Activated naive CD8-positive, alpha-beta T cell treated with anti-CD3 and anti-CD28 coated beads, Interleukin-2, amount 50 U/mL, for 24 hours (primary cell): ENCODE measurements at regions not wholly inside any gene's neighbourhood (a gene's known extent, or its start where the extent isn't known, plus 50 kb on each side); places are given as distances from the start of the nearest gene placed in this dataset.

Source experiments
- ATAC-seq: fragments of 150-1000 bp; cut with Tn5 transposase; one replicate; pipeline ENCODE4 v1.10.0; 2021
- DNase-seq: peaks from one replicate; pipeline ENCODE4 v3.0.0; 2021
- H3K27ac Mint-ChIP-seq: one replicate; pipeline ENCODE4 v1.8.0; 2021; ENCODE audit warnings: mild to moderate bottlenecking, mixed read lengths
- H3K27me3 Mint-ChIP-seq: one replicate; pipeline ENCODE4 v1.8.0; 2021; ENCODE audit warnings: mixed read lengths
- H3K36me3 Mint-ChIP-seq: one replicate; pipeline ENCODE4 v1.8.0; 2021; ENCODE audit warnings: low read depth, mixed read lengths
- H3K4me1 Mint-ChIP-seq: one replicate; pipeline ENCODE4 v1.8.0; 2021; ENCODE audit warnings: mixed read lengths
- H3K4me3 Mint-ChIP-seq: one replicate; pipeline ENCODE4 v1.8.0; 2021; ENCODE audit warnings: mild to moderate bottlenecking, moderate library complexity, mixed read lengths
- H3K9me3 Mint-ChIP-seq: one replicate; pipeline ENCODE4 v1.8.0; 2021; ENCODE audit warnings: mixed read lengths

DNA sequence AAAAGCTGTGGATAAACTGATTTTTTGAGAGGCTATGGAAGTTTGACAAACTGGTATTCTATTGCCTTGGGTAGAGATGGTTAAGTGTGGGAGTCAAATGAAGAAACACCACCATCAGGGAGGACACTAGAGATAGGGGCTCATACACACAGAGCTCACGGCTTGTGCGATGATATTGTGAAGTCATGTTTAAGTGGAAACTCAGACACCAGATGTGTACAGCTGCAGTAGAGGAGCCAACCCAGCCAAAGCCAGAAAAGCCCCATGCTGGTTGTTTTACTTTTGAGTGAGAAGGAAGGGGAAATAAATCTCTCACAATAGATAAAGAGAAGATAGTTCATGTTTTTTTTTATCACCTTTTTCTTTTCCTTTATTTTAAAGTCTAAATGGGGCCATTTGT lies 377.7 kb downstream of the DMRT2 start:
- H3K4me1 Mint-ChIP-seq, result no peaks in the 10 kb centered on the region
- DNase-seq, result no peak
- H3K4me3 Mint-ChIP-seq, result no peak overlapping the region
- no peak for ATAC-seq
- H3K27ac Mint-ChIP-seq, result no peak overlapping the region
- peaks cover 6% of the 10 kb centered on the region for H3K9me3 Mint-ChIP-seq
- H3K36me3 Mint-ChIP-seq, result no peaks in the 10 kb centered on the region
- H3K27me3 Mint-ChIP-seq, result peaks cover 2% of the 10 kb centered on the region

DNA sequence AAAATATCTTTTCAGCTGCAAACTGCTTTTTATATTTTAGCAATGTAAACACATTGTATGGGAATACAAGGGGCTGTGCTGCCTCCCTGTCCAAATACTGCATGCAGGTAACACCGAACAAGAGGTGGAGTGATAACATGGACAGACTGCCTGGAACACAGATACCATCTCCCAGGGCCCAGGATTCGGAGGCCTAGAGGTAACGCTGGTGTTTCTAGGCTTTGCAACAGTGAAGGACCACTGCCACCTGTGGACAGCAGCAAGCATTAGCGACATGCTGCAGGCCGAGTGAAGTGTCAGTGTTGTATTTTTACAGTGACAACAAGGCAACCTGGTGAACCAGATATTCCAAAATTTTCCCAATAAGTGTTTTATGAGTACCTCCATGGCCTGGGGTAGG lies 379.1 kb downstream of the DMRT2 start:
- Mint-ChIP-seq H3K27me3 (peaks cover 2% of the 10 kb centered on the region), H3K27ac (no peak overlapping the region), H3K9me3 (peaks cover 6% of the 10 kb centered on the region), H3K4me3 (no peak overlapping the region), H3K4me1 (no peaks in the 10 kb centered on the region), H3K36me3 (no peaks in the 10 kb centered on the region)
- ATAC-seq (no peak), DNase-seq (no peak)

DNA sequence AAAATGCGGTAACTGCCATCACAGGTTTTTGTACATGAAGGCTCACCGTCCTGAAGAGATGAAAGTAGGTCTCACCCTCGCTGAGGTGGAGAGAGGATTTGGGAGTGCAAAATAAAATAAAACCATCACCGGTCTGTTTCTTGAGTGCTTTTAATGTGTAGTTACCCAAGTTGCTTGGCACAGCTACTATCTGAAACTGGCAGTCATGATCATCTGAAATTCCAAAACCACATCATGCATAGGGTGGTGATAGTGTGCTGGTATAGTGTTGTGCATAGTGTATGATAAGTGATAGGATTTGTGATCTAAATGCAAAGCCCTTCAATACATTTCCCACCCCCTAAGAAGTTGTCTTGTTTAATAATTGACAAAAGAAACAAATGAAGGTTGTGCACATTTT lies 381.3 kb downstream of the DMRT2 start:
- Mint-ChIP-seq H3K9me3 (no peaks in the 10 kb centered on the region), H3K27me3 (peaks cover 2% of the 10 kb centered on the region), H3K4me3 (no peak overlapping the region), H3K36me3 (no peaks in the 10 kb centered on the region), H3K27ac (no peak overlapping the region), H3K4me1 (no peaks in the 10 kb centered on the region)
- no peak for ATAC-seq
- DNase-seq, result no peak

GRCh38 chr9:1434052-1434767 lies 384.1 kb downstream of the DMRT2 start:
- no peak overlapping the region for H3K27ac Mint-ChIP-seq
- DNase-seq (no peak), ATAC-seq (no peak)
- H3K27me3 Mint-ChIP-seq, result peaks cover 9% of the 10 kb centered on the region
- no peaks in the 10 kb centered on the region for H3K36me3 Mint-ChIP-seq
- no peaks in the 10 kb centered on the region for H3K9me3 Mint-ChIP-seq
- no peak overlapping the region for H3K4me3 Mint-ChIP-seq
- H3K4me1 Mint-ChIP-seq, result no peaks in the 10 kb centered on the region

DNA sequence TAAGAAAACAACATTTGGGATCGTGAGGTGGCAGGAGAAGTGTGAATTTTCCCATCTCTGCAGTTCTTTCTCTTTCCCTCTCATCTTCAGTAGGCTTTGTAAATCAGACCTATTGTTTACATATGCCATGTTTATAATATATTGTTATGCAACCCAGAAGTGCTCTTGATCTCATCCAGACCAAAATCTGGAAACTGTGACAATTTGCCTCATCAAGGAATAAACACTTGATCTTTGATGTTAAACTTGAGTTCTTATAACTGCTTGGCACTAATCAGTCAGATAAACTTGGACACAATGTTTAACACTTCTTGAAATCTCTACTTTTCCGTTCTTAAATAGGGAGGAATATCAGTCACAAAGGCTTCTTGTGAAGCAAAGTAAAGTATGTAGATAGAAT lies 384.7 kb downstream of the DMRT2 start:
- DNase-seq (no peak), ATAC-seq (no peak)
- Mint-ChIP-seq H3K4me3 (no peak overlapping the region), H3K36me3 (no peaks in the 10 kb centered on the region), H3K9me3 (no peaks in the 10 kb centered on the region), H3K27me3 (peaks cover 9% of the 10 kb centered on the region), H3K4me1 (no peaks in the 10 kb centered on the region), H3K27ac (no peak overlapping the region)

DNA sequence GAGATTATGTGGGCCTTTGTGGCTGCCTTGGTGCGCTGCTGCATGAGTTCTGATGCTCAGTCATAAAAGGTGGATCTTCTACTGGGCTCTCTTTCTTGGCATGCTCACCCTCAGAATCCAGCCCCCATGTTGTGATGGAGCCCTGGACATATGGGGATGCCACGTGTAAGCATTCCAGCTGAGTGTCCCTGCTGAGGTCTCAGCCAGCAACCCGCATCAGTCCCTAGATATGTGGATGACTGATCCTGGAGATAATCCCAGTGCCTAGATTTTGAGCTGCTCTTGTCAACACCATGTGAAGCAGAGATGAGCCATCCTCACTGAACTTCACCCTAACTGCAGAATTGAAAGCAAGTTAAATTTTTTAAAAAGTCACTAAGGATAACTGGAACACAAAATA lies 390.1 kb downstream of the DMRT2 start:
- no peaks in the 10 kb centered on the region for H3K36me3 Mint-ChIP-seq
- H3K27me3 Mint-ChIP-seq, result peaks cover 7% of the 10 kb centered on the region
- no peak overlapping the region for H3K4me3 Mint-ChIP-seq
- no peaks in the 10 kb centered on the region for H3K4me1 Mint-ChIP-seq
- DNase-seq (no peak), ATAC-seq (no peak)
- H3K27ac Mint-ChIP-seq, result no peak overlapping the region
- no peaks in the 10 kb centered on the region for H3K9me3 Mint-ChIP-seq

DNA sequence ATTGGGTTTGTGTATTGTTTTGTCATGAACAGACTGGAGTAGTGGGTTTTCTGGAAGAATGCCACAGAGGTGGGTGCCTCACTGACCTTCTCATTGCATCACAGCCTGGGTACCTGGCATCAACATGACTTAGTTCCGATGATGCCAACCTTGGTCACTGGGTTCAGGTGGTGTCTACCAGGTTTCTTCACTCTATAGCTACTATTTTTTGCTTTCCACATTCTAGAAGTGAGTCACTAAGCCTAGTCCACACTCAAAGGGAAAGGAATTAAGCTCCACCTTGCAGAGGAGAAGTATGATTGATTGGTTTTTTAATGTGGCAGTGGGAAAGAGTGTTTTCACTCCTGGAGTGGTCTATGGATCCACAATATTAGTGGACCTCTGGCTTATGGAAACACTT lies 391.9 kb downstream of the DMRT2 start:
- H3K4me1 Mint-ChIP-seq, result no peaks in the 10 kb centered on the region
- no peak overlapping the region for H3K4me3 Mint-ChIP-seq
- DNase-seq (no peak), ATAC-seq (no peak)
- no peaks in the 10 kb centered on the region for H3K36me3 Mint-ChIP-seq
- peaks cover 7% of the 10 kb centered on the region for H3K27me3 Mint-ChIP-seq
- no peak overlapping the region for H3K27ac Mint-ChIP-seq
- no peaks in the 10 kb centered on the region for H3K9me3 Mint-ChIP-seq

DNA sequence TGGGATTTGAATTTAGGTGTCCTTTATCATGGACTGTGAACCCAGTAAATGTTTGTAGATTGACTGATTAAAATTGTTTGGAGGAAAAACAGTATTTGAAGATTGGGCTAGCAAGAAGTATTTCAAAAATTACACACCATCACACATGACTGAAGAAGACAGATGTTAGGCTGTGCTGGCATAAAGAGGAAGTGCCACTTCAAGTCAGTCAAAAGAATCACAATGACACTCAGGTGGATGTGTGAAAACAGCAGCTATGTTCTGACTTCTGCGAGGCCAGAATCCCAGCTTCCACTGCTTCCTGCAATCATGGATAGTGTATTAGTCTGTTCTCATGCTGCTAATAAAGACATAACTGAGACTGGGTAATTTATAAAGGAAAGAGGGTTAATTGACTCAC lies 393.3 kb downstream of the DMRT2 start:
- H3K27ac Mint-ChIP-seq, result no peak overlapping the region
- no peaks in the 10 kb centered on the region for H3K9me3 Mint-ChIP-seq
- H3K4me3 Mint-ChIP-seq, result no peak overlapping the region
- peaks cover 3% of the 10 kb centered on the region for H3K27me3 Mint-ChIP-seq
- no peaks in the 10 kb centered on the region for H3K4me1 Mint-ChIP-seq
- H3K36me3 Mint-ChIP-seq, result no peaks in the 10 kb centered on the region
- ATAC-seq, result no peak
- no peak for DNase-seq

DNA sequence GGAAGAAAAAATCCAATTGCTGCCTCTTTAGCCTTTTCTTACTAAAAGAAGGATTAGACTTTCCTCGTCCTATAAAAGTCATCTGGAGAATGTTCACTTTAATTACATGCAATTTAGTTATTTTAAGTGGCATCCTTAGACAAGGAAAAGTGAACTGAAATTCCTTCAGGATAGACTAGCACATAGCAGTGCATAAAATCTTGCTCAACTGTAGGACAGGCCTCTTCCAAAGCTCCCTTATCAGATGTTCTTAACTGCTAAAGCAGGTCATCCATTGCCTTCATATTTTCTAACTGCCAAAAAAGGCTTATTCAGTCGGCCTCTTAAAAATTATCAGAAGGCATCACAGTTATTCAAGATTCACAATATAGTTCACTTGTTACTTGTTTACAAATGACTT lies 396.5 kb downstream of the DMRT2 start:
- H3K36me3 Mint-ChIP-seq, result no peaks in the 10 kb centered on the region

GRCh38 chr9:1453636-1454035 lies 403.5 kb downstream of the DMRT2 start:
- Mint-ChIP-seq H3K27me3 (peaks cover 7% of the 10 kb centered on the region), H3K4me1 (peaks cover 5% of the 10 kb centered on the region)

More for the DNA sequence above, 396.5 kb downstream of the DMRT2 start:
- no peaks in the 10 kb centered on the region for H3K4me1 Mint-ChIP-seq
- ATAC-seq (no peak), DNase-seq (no peak)
- peaks cover 2% of the 10 kb centered on the region for H3K27me3 Mint-ChIP-seq
- H3K4me3 Mint-ChIP-seq, result no peak overlapping the region
- H3K9me3 Mint-ChIP-seq, result no peaks in the 10 kb centered on the region
- no peak overlapping the region for H3K27ac Mint-ChIP-seq

DNA sequence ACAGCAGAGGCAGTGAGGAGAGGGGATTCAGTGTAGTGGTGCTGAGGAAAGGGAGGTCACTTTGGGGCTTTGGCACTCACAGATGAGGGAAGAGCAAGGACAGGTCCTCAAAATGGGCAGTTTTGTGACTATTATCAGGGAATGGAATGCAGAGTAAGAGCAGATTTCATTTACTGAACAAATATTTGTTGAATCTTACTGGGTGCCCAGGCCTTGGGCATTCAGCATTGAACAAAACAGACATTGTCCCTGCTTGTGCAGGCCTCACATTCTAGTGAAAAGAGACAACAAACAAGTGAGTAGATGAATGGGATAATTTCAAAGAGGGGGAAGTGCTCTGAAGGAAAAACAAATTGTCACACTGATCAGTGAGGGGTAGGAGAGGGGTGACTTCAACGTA lies 404.1 kb downstream of the DMRT2 start:
- Mint-ChIP-seq H3K9me3 (no peaks in the 10 kb centered on the region), H3K4me1 (peaks cover 5% of the 10 kb centered on the region), H3K36me3 (no peaks in the 10 kb centered on the region), H3K4me3 (no peak overlapping the region), H3K27me3 (peaks cover 7% of the 10 kb centered on the region), H3K27ac (no peak overlapping the region)
- DNase-seq, result no peak
- ATAC-seq, result no peak

More at GRCh38 chr9:1453636-1454035, 403.5 kb downstream of the DMRT2 start:
- H3K27ac Mint-ChIP-seq, result no peak overlapping the region
- no peaks in the 10 kb centered on the region for H3K36me3 Mint-ChIP-seq
- ATAC-seq (no peak), DNase-seq (no peak)
- H3K4me3 Mint-ChIP-seq, result no peak overlapping the region
- no peaks in the 10 kb centered on the region for H3K9me3 Mint-ChIP-seq

- Mint-ChIP-seq H3K27ac (no peak overlapping the region), H3K4me1 (peaks cover 5% of the 10 kb centered on the region), H3K27me3 (peaks cover 7% of the 10 kb centered on the region), H3K36me3 (no peaks in the 10 kb centered on the region), H3K9me3 (no peaks in the 10 kb centered on the region), H3K4me3 (no peak overlapping the region)
- DNase-seq (no peak), ATAC-seq (no peak)
Measured at GRCh38 chr9:1454616-1455347, 404.6 kb downstream of the DMRT2 start.

DNA sequence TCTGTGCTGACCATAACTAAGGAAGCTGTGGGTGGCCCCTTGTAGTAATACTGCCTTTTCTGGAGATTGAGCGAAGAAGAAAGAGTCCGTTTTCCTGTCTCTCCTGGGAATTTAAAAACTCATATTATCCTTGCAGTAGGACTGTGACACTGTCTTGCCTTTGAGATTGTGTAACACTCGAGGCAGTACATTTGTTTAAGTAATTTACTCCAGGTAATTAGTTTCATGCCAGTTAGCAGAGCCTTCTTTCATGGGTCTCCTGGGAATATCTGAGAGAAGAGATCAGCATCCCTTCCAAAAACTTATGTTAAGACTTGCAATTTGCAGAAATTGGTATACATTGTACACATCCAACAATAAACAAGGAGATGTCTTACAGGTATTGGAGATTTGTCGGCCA lies 405.6 kb downstream of the DMRT2 start:
- ATAC-seq, result no peak
- Mint-ChIP-seq H3K36me3 (no peaks in the 10 kb centered on the region), H3K9me3 (no peaks in the 10 kb centered on the region), H3K27me3 (peaks cover 7% of the 10 kb centered on the region), H3K4me3 (no peak overlapping the region), H3K27ac (no peak overlapping the region), H3K4me1 (peaks cover 5% of the 10 kb centered on the region)
- DNase-seq, result no peak

DNA sequence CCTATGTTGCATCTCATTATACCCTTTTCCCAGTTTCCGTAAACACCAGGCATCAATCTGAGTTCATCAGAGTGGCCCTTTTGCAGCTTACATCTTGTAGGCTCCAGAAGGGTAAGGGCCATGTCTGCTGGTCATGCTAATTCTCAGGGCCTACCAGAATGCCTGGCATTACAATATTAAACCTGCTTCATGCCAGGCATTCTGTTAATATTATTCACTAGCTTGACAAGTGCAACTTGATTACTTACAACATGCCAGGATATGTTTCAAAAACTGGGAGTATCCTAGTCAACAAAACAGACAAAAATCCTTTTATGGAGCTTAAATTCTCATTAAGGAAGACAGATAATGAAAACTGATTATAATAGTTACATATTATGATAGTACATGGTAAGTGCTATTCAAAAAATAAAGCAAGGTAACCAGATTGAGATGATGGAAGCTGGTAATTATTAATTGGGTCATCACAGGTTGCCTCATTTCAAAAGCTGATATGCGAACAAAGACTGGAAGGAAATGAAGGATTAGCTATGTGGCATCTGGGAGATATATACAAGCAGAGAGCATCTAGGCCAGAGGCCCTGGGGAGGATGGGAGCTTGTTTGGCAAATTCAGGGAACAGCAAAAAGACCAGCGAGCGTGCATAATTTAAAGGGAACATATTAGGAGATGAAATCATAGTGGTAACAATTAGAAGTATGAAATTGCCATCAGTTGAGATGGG lies 406.3 kb downstream of the DMRT2 start:
- ATAC-seq (no peak), DNase-seq (no peak)
- Mint-ChIP-seq H3K4me1 (peaks cover 5% of the 10 kb centered on the region), H3K27me3 (peaks cover 7% of the 10 kb centered on the region), H3K27ac (no peak overlapping the region), H3K4me3 (no peak overlapping the region), H3K36me3 (no peaks in the 10 kb centered on the region), H3K9me3 (no peaks in the 10 kb centered on the region)

DNA sequence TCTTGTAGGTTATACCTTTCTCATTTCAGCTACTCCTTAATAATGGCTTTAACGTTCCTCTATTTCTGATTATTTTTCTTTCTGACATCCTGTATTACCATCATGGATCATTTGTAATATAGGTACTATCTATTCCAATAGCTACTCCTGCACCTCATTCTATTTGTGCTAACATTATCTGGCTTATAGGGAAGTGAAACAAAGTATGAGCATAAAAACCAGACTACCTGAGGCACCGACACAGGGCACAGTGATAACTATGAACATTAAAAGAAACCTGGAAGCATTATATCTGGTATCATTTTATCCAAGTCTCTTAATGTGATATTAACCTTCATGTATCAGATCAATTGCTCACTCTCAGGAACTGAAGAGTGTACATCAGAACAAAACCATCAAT lies 407.3 kb downstream of the DMRT2 start:
- peaks cover 7% of the 10 kb centered on the region for H3K27me3 Mint-ChIP-seq
- H3K36me3 Mint-ChIP-seq, result no peaks in the 10 kb centered on the region
- no peak overlapping the region for H3K4me3 Mint-ChIP-seq
- no peak for ATAC-seq
- peaks cover 5% of the 10 kb centered on the region for H3K4me1 Mint-ChIP-seq
- no peak overlapping the region for H3K27ac Mint-ChIP-seq
- H3K9me3 Mint-ChIP-seq, result no peaks in the 10 kb centered on the region
- no peak for DNase-seq
